GM12891 (cell line): ENCODE measurements at regions not wholly inside any gene's neighbourhood (a gene's known extent, or its start where the extent isn't known, plus 50 kb on each side); places are given as distances from the start of the nearest gene placed in this dataset.

Source experiments
- POLR2A ChIP-seq: IDR thresholded peaks from 2 replicates; pipeline ENCODE4 v1.6.1; 2011; ENCODE audit warnings: low read depth, low read length, control low read depth
- POLR2AphosphoS5 ChIP-seq: IDR thresholded peaks from 2 replicates; pipeline ENCODE4 v1.6.1; 2011; ENCODE audit warnings: low read depth, low read length, control low read depth
- TAF1 ChIP-seq: IDR thresholded peaks from 2 replicates; pipeline ENCODE4 v1.6.1; 2011; ENCODE audit warnings: low read depth, low read length, control low read depth

DNA sequence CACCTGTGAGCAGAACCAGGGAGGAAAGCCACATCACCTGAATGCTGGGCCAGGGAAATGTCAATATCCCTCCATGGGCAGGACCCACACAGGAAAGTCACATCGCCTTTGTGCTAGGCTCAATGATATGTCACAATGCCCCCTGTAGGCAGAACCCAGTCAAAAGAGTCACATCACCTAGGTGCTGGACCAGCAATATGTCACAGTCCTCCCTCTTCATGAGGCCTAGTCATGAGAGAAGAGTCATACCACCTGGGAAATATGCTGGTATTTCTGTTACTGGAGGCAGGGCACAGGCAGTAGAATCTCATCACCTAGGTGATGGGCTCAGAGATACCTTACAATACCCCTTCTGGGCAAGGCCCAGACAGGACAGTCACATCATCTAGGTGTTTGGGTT is 1843.4 kb downstream of the TP53TG3F start:
- TF ChIP-seq POLR2AphosphoS5 (no peak), POLR2A (no peak), TAF1 (no peak)
